HCT116 (cell line): ENCODE measurements at regions not wholly inside any gene's neighbourhood (a gene's known extent, or its start where the extent isn't known, plus 50 kb on each side); places are given as distances from the start of the nearest gene placed in this dataset.

Experiments used
- ATAC-seq: fragments of 200-7000 bp; cut with Tn5 transposase; 2 replicates; pipeline ENCODE4 v1.9.1; 2020; ENCODE audit warnings: mild to moderate bottlenecking, moderate library complexity
- BruUV-seq: library from RNA; stranded (reverse); fragments of 400-500 nt; replicated peaks from 2 replicates; lab custom pipeline; 2021; lab: Mats Ljungman, UMichigan
- CTCF ChIA-PET: fragments of 300-600 bp; sonication (Branson Sonifier 250); formaldehyde crosslinking; loops from one replicate; lab custom pipeline; 2021; ENCODE audit warnings: antibody characterized with exemption; lab: Charles Lee
- POLR2A ChIA-PET: fragments of 300-600, 350-600 bp; sonication (Branson Sonifier 250); formaldehyde crosslinking; loops from one replicate; lab custom pipeline; 2021; ENCODE audit warnings: antibody characterized with exemption; lab: Charles Lee
- RAD21 ChIA-PET, 2 experiments: fragments of 300-600 bp; sonication (Branson Sonifier 250); formaldehyde crosslinking; loops; one replicate each; lab custom pipeline; 2023; ENCODE audit warnings: low total read pairs in 2 of 2; ENCODE audit not compliant: uncharacterized antibody in 2 of 2, unreplicated experiment in 2 of 2, low non-redundant PET in 1 of 2; lab: Charles Lee
- DNase-seq: peaks from one replicate; pipeline ENCODE4 v3.0.0-alpha.2; 2010; ENCODE audit warnings: low read depth, low spot score
- H2AFZ ChIP-seq: fragments of 200-600 bp; shearing (Covaris generic), sonication (generic); 2 replicates; pipeline ENCODE4 v1.6.1; 2017; ENCODE audit warnings: low read depth, mixed run types, mixed read lengths, antibody characterized with exemption, low read length; ENCODE audit not compliant: poor library complexity, severe bottlenecking
- H3K27ac ChIP-seq: 2 replicates; pipeline ENCODE4 v1.5.1; 2012; ENCODE audit warnings: low read depth, low read length
- H3K27me3 ChIP-seq: fragments of 200-600 bp; sonication (generic); 2 replicates; pipeline ENCODE4 v1.6.1; 2016; ENCODE audit warnings: mixed run types, low read length, mixed read lengths; ENCODE audit not compliant: insufficient read depth
- H3K36me3 ChIP-seq, 2 experiments: fragments of 200-500 bp in 1 of 2; fragments of 200-600 bp in 1 of 2; sonication (Bioruptor generic) in 1 of 2; sonication (generic) in 1 of 2; 2 replicates each; pipeline versions ENCODE4 v1.5.1 to v1.6.1; 2014 to 2016; ENCODE audit warnings: low read length in 2 of 2, inconsistent platforms in 1 of 2, mixed read lengths in 1 of 2, mixed run types in 1 of 2; ENCODE audit not compliant: insufficient read depth in 2 of 2, control insufficient read depth in 1 of 2
- H3K4me1 ChIP-seq, 2 experiments: fragments of 200-600 bp in 1 of 2; sonication (generic) in 1 of 2; 2 replicates each; pipeline versions ENCODE4 v1.5.1 to v1.6.1; 2012 to 2017; ENCODE audit warnings: low read length in 2 of 2, inconsistent platforms in 1 of 2, mild to moderate bottlenecking in 1 of 2, mixed read lengths in 1 of 2, mixed run types in 1 of 2, moderate library complexity in 1 of 2; ENCODE audit not compliant: insufficient read depth in 2 of 2, control insufficient read depth in 1 of 2
- H3K4me2 ChIP-seq: fragments of 200-600 bp; sonication (generic); 2 replicates; pipeline ENCODE4 v1.6.1; 2017; ENCODE audit warnings: mixed run types, low read length, mixed read lengths
- H3K4me3 ChIP-seq, 2 experiments: fragments of 200-600 bp in 1 of 2; sonication (generic) in 1 of 2; replicated peaks in 1 of 2; 2 replicates each; pipeline ENCODE4 v1.5.1; 2011 to 2016; ENCODE audit warnings: low read length in 2 of 2, control low read depth in 1 of 2, low read depth in 1 of 2, mild to moderate bottlenecking in 1 of 2, mixed read lengths in 1 of 2, mixed run types in 1 of 2
- H3K79me2 ChIP-seq: fragments of 200-600 bp; sonication (generic); 2 replicates; pipeline ENCODE4 v1.6.1; 2017; ENCODE audit warnings: mild to moderate bottlenecking, mixed run types, low read length, moderate library complexity, mixed read lengths; ENCODE audit not compliant: insufficient read depth
- H3K9ac ChIP-seq: fragments of 200-600 bp; sonication (generic); 2 replicates; pipeline ENCODE4 v1.6.1; 2016; ENCODE audit warnings: low read length, mixed read lengths
- H3K9me2 ChIP-seq: fragments of 200-600 bp; sonication (generic), shearing (Covaris generic); 2 replicates; pipeline ENCODE4 v1.6.1; 2017; ENCODE audit warnings: mixed run types, mild to moderate bottlenecking, moderate library complexity; ENCODE audit not compliant: insufficient read depth
- H3K9me3 ChIP-seq, 2 experiments: fragments of 200-500 bp in 1 of 2; fragments of 200-600 bp in 1 of 2; sonication (Bioruptor generic) in 1 of 2; sonication (generic) in 1 of 2; 2 replicates each; pipeline ENCODE4 v1.6.1; 2014 to 2017; ENCODE audit warnings: low read length in 2 of 2, mixed read lengths in 2 of 2, inconsistent platforms in 1 of 2, low read depth in 1 of 2, mild to moderate bottlenecking in 1 of 2, mixed run types in 1 of 2, moderate library complexity in 1 of 2; ENCODE audit not compliant: control insufficient read depth in 1 of 2, insufficient read depth in 1 of 2
- H4K20me1 ChIP-seq: fragments of 200-600 bp; sonication (generic), shearing (Covaris generic); 2 replicates; pipeline ENCODE4 v1.6.1; 2017; ENCODE audit warnings: mixed run types, mild to moderate bottlenecking, moderate library complexity; ENCODE audit not compliant: insufficient read depth
- ATF3 ChIP-seq: IDR thresholded peaks from 2 replicates; pipeline ENCODE4 v1.6.1; 2012
- CBX3 ChIP-seq: IDR thresholded peaks from 2 replicates; pipeline ENCODE4 v1.6.1; 2012; ENCODE audit warnings: low read depth
- EGR1 ChIP-seq: IDR thresholded peaks from 2 replicates; pipeline ENCODE4 v1.6.1; 2012; ENCODE audit warnings: low read depth
- ELF1 ChIP-seq: IDR thresholded peaks from 2 replicates; pipeline ENCODE4 v1.6.1; 2012; ENCODE audit warnings: low read depth, borderline replicate concordance
- EZH2 ChIP-seq: fragments of 200-600 bp; sonication (generic); IDR thresholded peaks from 2 replicates; pipeline ENCODE4 v1.6.1; 2017; ENCODE audit warnings: antibody characterized with exemption, mixed run types
- FOSL1 ChIP-seq: IDR thresholded peaks from 2 replicates; pipeline ENCODE4 v1.6.1; 2012; ENCODE audit warnings: low read depth
- JUND ChIP-seq: IDR thresholded peaks from 2 replicates; pipeline ENCODE4 v1.6.1; 2012
- POLR2A ChIP-seq: IDR thresholded peaks from 2 replicates; pipeline ENCODE4 v1.7.0; 2011; ENCODE audit warnings: borderline replicate concordance; ENCODE audit not compliant: insufficient read depth, insufficient read length; ENCODE audit errors: extremely low read depth
- POLR2AphosphoS5 ChIP-seq: IDR thresholded peaks from 2 replicates; pipeline ENCODE4 v1.6.1; 2011; ENCODE audit warnings: mild to moderate bottlenecking, low read depth, low read length, moderate library complexity
- RAD21 ChIP-seq: IDR thresholded peaks from 2 replicates; pipeline ENCODE4 v1.6.1; 2012; ENCODE audit warnings: low read depth, mild to moderate bottlenecking
- SIN3A ChIP-seq: IDR thresholded peaks from 2 replicates; pipeline ENCODE4 v1.6.1; 2012; ENCODE audit warnings: low read depth
- SP1 ChIP-seq: IDR thresholded peaks from 2 replicates; pipeline ENCODE4 v1.6.1; 2012; ENCODE audit warnings: low read depth
- TCF7L2 ChIP-seq: IDR thresholded peaks from 2 replicates; pipeline ENCODE4 v1.7.0; 2011; ENCODE audit warnings: borderline replicate concordance, inconsistent platforms; ENCODE audit not compliant: insufficient read depth, insufficient read length; ENCODE audit errors: extremely low read depth
- ZBTB33 ChIP-seq: IDR thresholded peaks from 2 replicates; pipeline ENCODE4 v1.6.1; 2011; ENCODE audit warnings: mild to moderate bottlenecking, low read length, moderate library complexity; ENCODE audit not compliant: insufficient replicate concordance; ENCODE audit errors: extremely low read depth
- ZFX ChIP-seq: fragments of 450-650 bp; IDR thresholded peaks from 2 replicates; pipeline ENCODE4 v1.6.1; 2017
- ZNF274 ChIP-seq: fragments of 200-500 bp; sonication (Bioruptor generic); IDR thresholded peaks from 2 replicates; pipeline ENCODE4 v1.6.1; 2014; ENCODE audit warnings: mild to moderate bottlenecking, low read depth, low read length, inconsistent platforms
- intact Hi-C: fragments of 100-400 bp; cut with micrococcal nuclease; formaldehyde crosslinking; loops from 2 replicates; pipeline ENCODE4 v1.10.0; 2022
- TF ChIP-seq, protein P1 (sequence below): IDR thresholded peaks from 2 replicates; pipeline ENCODE4 v1.6.1; 2012; ENCODE audit warnings: low read depth
- TF ChIP-seq, protein P2 (sequence below), 3 experiments: fragments of 200-600 bp in 1 of 3; sonication (generic) in 1 of 3; IDR thresholded peaks in 2 of 3; conservative IDR thresholded peaks in 1 of 3; 2 replicates each; pipeline ENCODE4 v1.5.1; 2012 to 2017; ENCODE audit warnings: low read depth in 2 of 3, low read length in 2 of 3, antibody characterized with exemption in 1 of 3, borderline replicate concordance in 1 of 3, control low read depth in 1 of 3, mild to moderate bottlenecking in 1 of 3, mixed read lengths in 1 of 3, mixed run types in 1 of 3, moderate library complexity in 1 of 3; ENCODE audit not compliant: insufficient read depth in 1 of 3
- TF ChIP-seq, protein P3 (sequence below): IDR thresholded peaks from 2 replicates; pipeline ENCODE4 v1.6.1; 2012

DNA sequence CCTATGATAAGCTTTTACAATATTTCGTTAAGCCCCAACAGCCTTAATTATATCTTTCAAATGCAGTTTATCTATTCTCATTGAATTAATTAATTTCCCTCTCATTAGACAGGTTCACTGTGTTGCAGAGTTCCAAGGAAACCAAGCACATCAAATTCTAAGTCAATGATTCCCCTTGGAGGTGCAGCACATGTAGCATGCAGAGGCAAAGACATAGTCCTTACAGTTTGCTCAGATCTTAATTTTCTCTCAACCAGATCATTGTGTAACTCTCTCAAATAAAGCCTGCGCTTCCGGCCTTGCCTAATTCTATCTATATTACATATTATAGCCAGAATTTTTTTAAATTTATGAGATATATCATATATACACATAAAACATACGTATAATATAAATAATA lies 205.4 kb downstream of the GRIA2 start:
- Histone ChIP-seq H2AFZ (no peak overlapping the region), H3K36me3 (no peaks in the 10 kb centered on the region), H3K4me2 (no peak overlapping the region), H3K9me2 (no peaks in the 10 kb centered on the region), H3K4me3 (no peak overlapping the region), H3K9me3 (no peaks in the 10 kb centered on the region), H4K20me1 (no peaks in the 10 kb centered on the region), H3K79me2 (no peaks in the 10 kb centered on the region), H3K27me3 (no peaks in the 10 kb centered on the region), H3K9ac (no peak overlapping the region), H3K4me1 (no peaks in the 10 kb centered on the region), H3K27ac (no peak overlapping the region)
- no TSS peak for BruUV-seq
- CTCF ChIA-PET: no interaction called here
- ATAC-seq: no peak
- RAD21 ChIA-PET: no interaction called here
- intact Hi-C loops: no loop called here
- no peak for DNase-seq
- POLR2A ChIA-PET: no interaction called here
- TF ChIP-seq EGR1: no peak
- no peak for TF ChIP-seq EZH2
- no peak for TF ChIP-seq ZFX
- no peak for TF ChIP-seq SP1
- TF ChIP-seq, protein P1, sequence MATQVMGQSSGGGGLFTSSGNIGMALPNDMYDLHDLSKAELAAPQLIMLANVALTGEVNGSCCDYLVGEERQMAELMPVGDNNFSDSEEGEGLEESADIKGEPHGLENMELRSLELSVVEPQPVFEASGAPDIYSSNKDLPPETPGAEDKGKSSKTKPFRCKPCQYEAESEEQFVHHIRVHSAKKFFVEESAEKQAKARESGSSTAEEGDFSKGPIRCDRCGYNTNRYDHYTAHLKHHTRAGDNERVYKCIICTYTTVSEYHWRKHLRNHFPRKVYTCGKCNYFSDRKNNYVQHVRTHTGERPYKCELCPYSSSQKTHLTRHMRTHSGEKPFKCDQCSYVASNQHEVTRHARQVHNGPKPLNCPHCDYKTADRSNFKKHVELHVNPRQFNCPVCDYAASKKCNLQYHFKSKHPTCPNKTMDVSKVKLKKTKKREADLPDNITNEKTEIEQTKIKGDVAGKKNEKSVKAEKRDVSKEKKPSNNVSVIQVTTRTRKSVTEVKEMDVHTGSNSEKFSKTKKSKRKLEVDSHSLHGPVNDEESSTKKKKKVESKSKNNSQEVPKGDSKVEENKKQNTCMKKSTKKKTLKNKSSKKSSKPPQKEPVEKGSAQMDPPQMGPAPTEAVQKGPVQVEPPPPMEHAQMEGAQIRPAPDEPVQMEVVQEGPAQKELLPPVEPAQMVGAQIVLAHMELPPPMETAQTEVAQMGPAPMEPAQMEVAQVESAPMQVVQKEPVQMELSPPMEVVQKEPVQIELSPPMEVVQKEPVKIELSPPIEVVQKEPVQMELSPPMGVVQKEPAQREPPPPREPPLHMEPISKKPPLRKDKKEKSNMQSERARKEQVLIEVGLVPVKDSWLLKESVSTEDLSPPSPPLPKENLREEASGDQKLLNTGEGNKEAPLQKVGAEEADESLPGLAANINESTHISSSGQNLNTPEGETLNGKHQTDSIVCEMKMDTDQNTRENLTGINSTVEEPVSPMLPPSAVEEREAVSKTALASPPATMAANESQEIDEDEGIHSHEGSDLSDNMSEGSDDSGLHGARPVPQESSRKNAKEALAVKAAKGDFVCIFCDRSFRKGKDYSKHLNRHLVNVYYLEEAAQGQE: no peak
- TF ChIP-seq ZNF274: no peak
- no peak for TF ChIP-seq TCF7L2
- TF ChIP-seq ATF3: no peak
- TF ChIP-seq ZBTB33: no peak
- no peak for TF ChIP-seq POLR2AphosphoS5
- no peak for TF ChIP-seq ELF1
- TF ChIP-seq JUND: no peak
- no peak for TF ChIP-seq FOSL1
- no peak for TF ChIP-seq CBX3
- TF ChIP-seq, protein P2, sequence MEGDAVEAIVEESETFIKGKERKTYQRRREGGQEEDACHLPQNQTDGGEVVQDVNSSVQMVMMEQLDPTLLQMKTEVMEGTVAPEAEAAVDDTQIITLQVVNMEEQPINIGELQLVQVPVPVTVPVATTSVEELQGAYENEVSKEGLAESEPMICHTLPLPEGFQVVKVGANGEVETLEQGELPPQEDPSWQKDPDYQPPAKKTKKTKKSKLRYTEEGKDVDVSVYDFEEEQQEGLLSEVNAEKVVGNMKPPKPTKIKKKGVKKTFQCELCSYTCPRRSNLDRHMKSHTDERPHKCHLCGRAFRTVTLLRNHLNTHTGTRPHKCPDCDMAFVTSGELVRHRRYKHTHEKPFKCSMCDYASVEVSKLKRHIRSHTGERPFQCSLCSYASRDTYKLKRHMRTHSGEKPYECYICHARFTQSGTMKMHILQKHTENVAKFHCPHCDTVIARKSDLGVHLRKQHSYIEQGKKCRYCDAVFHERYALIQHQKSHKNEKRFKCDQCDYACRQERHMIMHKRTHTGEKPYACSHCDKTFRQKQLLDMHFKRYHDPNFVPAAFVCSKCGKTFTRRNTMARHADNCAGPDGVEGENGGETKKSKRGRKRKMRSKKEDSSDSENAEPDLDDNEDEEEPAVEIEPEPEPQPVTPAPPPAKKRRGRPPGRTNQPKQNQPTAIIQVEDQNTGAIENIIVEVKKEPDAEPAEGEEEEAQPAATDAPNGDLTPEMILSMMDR (IDR thresholded peaks at IDR 0.05 in 2 of 3, conservative IDR thresholded peaks at IDR 0.05 in 1 of 3; ENCODE audit: borderline replicate concordance in 1 of 3, insufficient read depth in 1 of 3, low read depth in 2 of 3, low read length in 2 of 3): no peak
- no peak for TF ChIP-seq RAD21
- TF ChIP-seq, protein P3, sequence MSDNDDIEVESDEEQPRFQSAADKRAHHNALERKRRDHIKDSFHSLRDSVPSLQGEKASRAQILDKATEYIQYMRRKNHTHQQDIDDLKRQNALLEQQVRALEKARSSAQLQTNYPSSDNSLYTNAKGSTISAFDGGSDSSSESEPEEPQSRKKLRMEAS: no peak
- TF ChIP-seq POLR2A: no peak
- no peak for TF ChIP-seq SIN3A
